SK-N-SH (cell line): ENCODE measurements at regions not wholly inside any gene's neighbourhood (a gene's known extent, or its start where the extent isn't known, plus 50 kb on each side); places are given as distances from the start of the nearest gene placed in this dataset.

Experiments
- CTCF ChIA-PET: fragments of 300-600, 350-600 bp; formaldehyde crosslinking; extraction: SDS; loops from one replicate; lab custom pipeline; 2021; lab: Yijun Ruan, JAX
- POLR2A ChIA-PET: fragments of 350-600 bp; sonication (Branson Sonifier 250); formaldehyde crosslinking; extraction: SDS; loops from one replicate; lab custom pipeline; 2020; ENCODE audit warnings: antibody characterized with exemption, inconsistent platforms; lab: Yijun Ruan, JAX
- DNase-seq: peaks from one replicate; pipeline ENCODE4 v3.0.0; 2012
- H2AFZ ChIP-seq: fragments of 200-600 bp; sonication (generic); 2 replicates; pipeline ENCODE4 v1.8.1; 2016; ENCODE audit warnings: antibody characterized with exemption, mild to moderate bottlenecking, low read depth
- H3F3A ChIP-seq: fragments of 200-600 bp; sonication (generic); replicated peaks from 2 replicates; pipeline ENCODE3; 2016; ENCODE audit warnings: antibody characterized with exemption, mild to moderate bottlenecking; ENCODE audit not compliant: insufficient read depth
- H3K27ac ChIP-seq, 2 experiments: fragments of 200-500 bp in 1 of 2; fragments of 200-600 bp in 1 of 2; sonication (Bioruptor generic) in 1 of 2; sonication (generic), shearing (Covaris generic) in 1 of 2; 2 replicates each; pipeline versions ENCODE4 v1.5.1 to v1.6.1; 2014 to 2016; ENCODE audit warnings: low read depth in 2 of 2, inconsistent platforms in 1 of 2, low read length in 1 of 2, mild to moderate bottlenecking in 1 of 2, mixed read lengths in 1 of 2
- H3K27me3 ChIP-seq: fragments of 200-600 bp; sonication (generic), shearing (Covaris generic); 2 replicates; pipeline ENCODE4 v1.6.1; 2016; ENCODE audit warnings: mixed run types; ENCODE audit not compliant: insufficient read depth
- H3K36me3 ChIP-seq, 2 experiments: fragments of 200-500 bp in 1 of 2; fragments of 200-600 bp in 1 of 2; sonication (Bioruptor generic) in 1 of 2; sonication (generic) in 1 of 2; replicated peaks in 1 of 2; 2 replicates each; pipeline versions ENCODE3 to v1.5.1; 2014 to 2016; ENCODE audit warnings: low read length in 1 of 2, mild to moderate bottlenecking in 1 of 2; ENCODE audit not compliant: insufficient read depth in 2 of 2, control insufficient read depth in 1 of 2
- H3K4me1 ChIP-seq, 2 experiments: fragments of 200-500 bp in 1 of 2; fragments of 200-600 bp in 1 of 2; sonication (Bioruptor generic) in 1 of 2; sonication (generic), shearing (Covaris generic) in 1 of 2; 2 replicates each; pipeline versions ENCODE4 v1.5.1 to v1.6.1; 2014 to 2016; ENCODE audit warnings: low read depth in 1 of 2, low read length in 1 of 2, mixed run types in 1 of 2; ENCODE audit not compliant: insufficient read depth in 2 of 2, control insufficient read depth in 1 of 2
- H3K4me2 ChIP-seq: fragments of 200-600 bp; sonication (generic), shearing (Covaris generic); 2 replicates; pipeline ENCODE4 v1.6.1; 2017; ENCODE audit warnings: mixed run types
- H3K4me3 ChIP-seq, 2 experiments: fragments of 200-500 bp in 1 of 2; fragments of 200-600 bp in 1 of 2; sonication (Bioruptor generic) in 1 of 2; sonication (generic), shearing (Covaris generic) in 1 of 2; 2 replicates each; pipeline versions ENCODE4 v1.5.1 to v1.8.1; 2014 to 2016; ENCODE audit warnings: low read depth in 2 of 2, inconsistent platforms in 1 of 2, low read length in 1 of 2, mild to moderate bottlenecking in 1 of 2, mixed read lengths in 1 of 2, moderate library complexity in 1 of 2
- H3K79me2 ChIP-seq: fragments of 200-600 bp; sonication (generic); 2 replicates; pipeline ENCODE4 v1.8.1; 2017; ENCODE audit warnings: mild to moderate bottlenecking; ENCODE audit not compliant: insufficient read depth
- H3K9ac ChIP-seq: fragments of 200-600 bp; sonication (generic); 2 replicates; pipeline ENCODE4 v1.6.1; 2017; ENCODE audit warnings: mixed run types
- H3K9me2 ChIP-seq: fragments of 200-600 bp; sonication (generic); 2 replicates; pipeline ENCODE4 v1.6.1; 2017; ENCODE audit warnings: mixed run types
- H3K9me3 ChIP-seq: fragments of 200-600 bp; sonication (generic); 2 replicates; pipeline ENCODE4 v1.6.1; 2017; ENCODE audit warnings: mixed run types, mild to moderate bottlenecking, moderate library complexity
- H4K20me1 ChIP-seq: fragments of 200-600 bp; sonication (generic); 2 replicates; pipeline ENCODE4 v1.6.1; 2017; ENCODE audit warnings: mild to moderate bottlenecking, mixed run types; ENCODE audit not compliant: insufficient read depth
- CHD2 ChIP-seq: fragments of 150-350 bp; IDR thresholded peaks from 2 replicates; pipeline ENCODE4 v1.6.1; 2018; ENCODE audit warnings: low read length; ENCODE audit not compliant: partially characterized antibody
- CTCF ChIP-seq: fragments of 200-600 bp; sonication (generic); IDR thresholded peaks from 2 replicates; pipeline ENCODE4 v1.6.1; 2017; ENCODE audit warnings: antibody characterized with exemption, mild to moderate bottlenecking, moderate library complexity
- EP300 ChIP-seq, 2 experiments: IDR thresholded peaks; 2 replicates each; pipeline versions ENCODE4 v1.4.0 to v1.6.1; 2012; ENCODE audit warnings: borderline replicate concordance in 1 of 2, low read depth in 1 of 2, low read length in 1 of 2
- GATA2 ChIP-seq: sonication (generic); formaldehyde crosslinking; IDR thresholded peaks from 2 replicates; pipeline ENCODE4 v1.5.0; 2020; ENCODE audit warnings: mild to moderate bottlenecking, missing genetic modification reagents
- JUND ChIP-seq: IDR thresholded peaks from 2 replicates; pipeline ENCODE4 v1.4.0; 2012
- PBX3 ChIP-seq: IDR thresholded peaks from 2 replicates; pipeline ENCODE4; 2012
- RAD21 ChIP-seq: IDR thresholded peaks from 2 replicates; pipeline ENCODE4 v1.6.1; 2012; ENCODE audit warnings: mild to moderate bottlenecking, low read length
- RCOR1 ChIP-seq: fragments of 150-350 bp; IDR thresholded peaks from 2 replicates; pipeline ENCODE4 v1.6.1; 2017; ENCODE audit warnings: antibody characterized with exemption, low read length
- RFX5 ChIP-seq: IDR thresholded peaks from 2 replicates; pipeline ENCODE4 v1.6.1; 2012; ENCODE audit warnings: mild to moderate bottlenecking, improper control_type of control experiment, low read length
- RXRA ChIP-seq: IDR thresholded peaks from 2 replicates; pipeline ENCODE4 v1.4.0; 2012; ENCODE audit warnings: low read depth, mild to moderate bottlenecking, borderline replicate concordance
- TAF1 ChIP-seq: IDR thresholded peaks from 2 replicates; pipeline ENCODE4 v1.6.1; 2012; ENCODE audit warnings: low read depth, mild to moderate bottlenecking, low read length, moderate library complexity, borderline replicate concordance
- TCF12 ChIP-seq: IDR thresholded peaks from 2 replicates; pipeline ENCODE4 v1.4.0; 2012
- WGBS: methylation state at CpG from one replicate; pipeline ENCODE4 v1.1.6; 2017; ENCODE audit warnings: low lambda C conversion rate; 5-methylcytosine and 5-hydroxymethylcytosine counted together
- TF ChIP-seq, protein P1 (sequence below): IDR thresholded peaks from 2 replicates; pipeline ENCODE4 v1.4.0; 2012; ENCODE audit warnings: low read depth
- TF ChIP-seq, protein P2 (sequence below): IDR thresholded peaks from 2 replicates; pipeline ENCODE4 v1.6.1; 2012; ENCODE audit warnings: mild to moderate bottlenecking, low read depth, low read length, moderate library complexity

DNA sequence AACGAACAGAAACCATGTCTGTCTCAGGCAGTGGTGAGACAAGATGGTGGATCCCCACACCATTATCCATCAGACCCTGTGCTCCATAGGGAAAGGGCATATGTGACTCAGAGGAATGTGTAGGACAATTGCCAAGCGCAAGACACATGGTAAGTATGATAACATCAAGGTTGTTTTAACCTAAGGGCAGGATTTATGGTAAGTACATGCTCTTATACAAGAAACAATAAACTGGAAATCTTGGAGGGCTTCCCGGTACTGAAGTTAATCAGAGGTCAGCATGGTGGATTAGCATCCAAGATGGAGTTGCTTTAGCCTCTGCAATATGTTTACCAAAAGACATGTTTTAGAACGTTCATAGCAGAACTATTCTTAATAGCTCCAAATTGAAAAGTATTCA is 355.0 kb downstream of the PPP1R2C start:
- Histone ChIP-seq H2AFZ (no peak overlapping the region), H3K9me3 (no peaks in the 10 kb centered on the region), H3K9me2 (no peaks in the 10 kb centered on the region), H3K9ac (no peak overlapping the region), H3K4me3 (no peak overlapping the region), H3K4me2 (no peak overlapping the region), H3K4me1 (no peaks in the 10 kb centered on the region), H3K27ac (no peak overlapping the region), H3F3A (no peaks in the 10 kb centered on the region), H4K20me1 (no peaks in the 10 kb centered on the region), H3K36me3 (no peaks in the 10 kb centered on the region), H3K27me3 (no peaks in the 10 kb centered on the region), H3K79me2 (no peaks in the 10 kb centered on the region)
- TF ChIP-seq RAD21 (no peak), TAF1 (no peak), TCF12 (no peak), GATA2 (no peak), EP300 (IDR thresholded peaks at IDR 0.05; ENCODE audit: borderline replicate concordance in 1 of 2, low read depth in 1 of 2, low read length in 1 of 2) (no peak), RFX5 (no peak), CHD2 (no peak), JUND (no peak), RCOR1 (no peak), RXRA (no peak), CTCF (no peak), PBX3 (no peak)
- TF ChIP-seq, protein P1, sequence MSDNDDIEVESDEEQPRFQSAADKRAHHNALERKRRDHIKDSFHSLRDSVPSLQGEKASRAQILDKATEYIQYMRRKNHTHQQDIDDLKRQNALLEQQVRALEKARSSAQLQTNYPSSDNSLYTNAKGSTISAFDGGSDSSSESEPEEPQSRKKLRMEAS, result no peak
- TF ChIP-seq, protein P2, sequence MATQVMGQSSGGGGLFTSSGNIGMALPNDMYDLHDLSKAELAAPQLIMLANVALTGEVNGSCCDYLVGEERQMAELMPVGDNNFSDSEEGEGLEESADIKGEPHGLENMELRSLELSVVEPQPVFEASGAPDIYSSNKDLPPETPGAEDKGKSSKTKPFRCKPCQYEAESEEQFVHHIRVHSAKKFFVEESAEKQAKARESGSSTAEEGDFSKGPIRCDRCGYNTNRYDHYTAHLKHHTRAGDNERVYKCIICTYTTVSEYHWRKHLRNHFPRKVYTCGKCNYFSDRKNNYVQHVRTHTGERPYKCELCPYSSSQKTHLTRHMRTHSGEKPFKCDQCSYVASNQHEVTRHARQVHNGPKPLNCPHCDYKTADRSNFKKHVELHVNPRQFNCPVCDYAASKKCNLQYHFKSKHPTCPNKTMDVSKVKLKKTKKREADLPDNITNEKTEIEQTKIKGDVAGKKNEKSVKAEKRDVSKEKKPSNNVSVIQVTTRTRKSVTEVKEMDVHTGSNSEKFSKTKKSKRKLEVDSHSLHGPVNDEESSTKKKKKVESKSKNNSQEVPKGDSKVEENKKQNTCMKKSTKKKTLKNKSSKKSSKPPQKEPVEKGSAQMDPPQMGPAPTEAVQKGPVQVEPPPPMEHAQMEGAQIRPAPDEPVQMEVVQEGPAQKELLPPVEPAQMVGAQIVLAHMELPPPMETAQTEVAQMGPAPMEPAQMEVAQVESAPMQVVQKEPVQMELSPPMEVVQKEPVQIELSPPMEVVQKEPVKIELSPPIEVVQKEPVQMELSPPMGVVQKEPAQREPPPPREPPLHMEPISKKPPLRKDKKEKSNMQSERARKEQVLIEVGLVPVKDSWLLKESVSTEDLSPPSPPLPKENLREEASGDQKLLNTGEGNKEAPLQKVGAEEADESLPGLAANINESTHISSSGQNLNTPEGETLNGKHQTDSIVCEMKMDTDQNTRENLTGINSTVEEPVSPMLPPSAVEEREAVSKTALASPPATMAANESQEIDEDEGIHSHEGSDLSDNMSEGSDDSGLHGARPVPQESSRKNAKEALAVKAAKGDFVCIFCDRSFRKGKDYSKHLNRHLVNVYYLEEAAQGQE, result no peak
- no peak for DNase-seq
- WGBS, result 1% methylated on average over 4 of the region's 4 CpGs
- POLR2A ChIA-PET, result no interaction called here
- CTCF ChIA-PET, result no interaction called here
